SIG-M5 (cell line): ENCODE measurements at regions not wholly inside any gene's neighbourhood (a gene's known extent, or its start where the extent isn't known, plus 50 kb on each side); places are given as distances from the start of the nearest gene placed in this dataset.
"Not testable (repeated sequence)": the region's sequence is repeated elsewhere in the genome, so short reads cannot be mapped to it uniquely, and the experiment has no call there.

Source experiments
- DNase-seq: peaks from one replicate; lab custom pipeline; 2025; lab: John Stamatoyannopoulos, UW

GRCh38 chr1:224028802-224029201 lies 85.1 kb upstream of the FBXO28 start:
- not testable (repeated sequence) for DNase-seq

GRCh38 chr1:224023122-224023521 lies 90.8 kb upstream of the FBXO28 start:
- DNase-seq: not testable (repeated sequence)

- not testable (repeated sequence) for DNase-seq
Observed at GRCh38 chr1:224022249-224022970, 91.5 kb upstream of the FBXO28 start.

GRCh38 chr1:224019866-224020265 lies 94.0 kb upstream of the FBXO28 start:
- not testable (repeated sequence) for DNase-seq

- not testable (repeated sequence) for DNase-seq
Observed at GRCh38 chr1:224015782-224016181, 98.1 kb upstream of the FBXO28 start.

GRCh38 chr1:224014330-224014649 lies 99.6 kb upstream of the FBXO28 start:
- no peak for DNase-seq

GRCh38 chr1:224013626-224014329 lies 100.1 kb upstream of the FBXO28 start:
- DNase-seq: not testable (repeated sequence)

- not testable (repeated sequence) for DNase-seq
Observed at GRCh38 chr1:224012807-224013434, 101.0 kb upstream of the FBXO28 start.

- DNase-seq: not testable (repeated sequence)
Observed at GRCh38 chr1:224012162-224012561, 101.7 kb upstream of the FBXO28 start.

- not testable (repeated sequence) for DNase-seq
Observed at GRCh38 chr1:224011751-224012150, 102.2 kb upstream of the FBXO28 start.

- DNase-seq: not testable (repeated sequence)
Observed at GRCh38 chr1:224011153-224011552, 102.8 kb upstream of the FBXO28 start.

- not testable (repeated sequence) for DNase-seq
Observed at GRCh38 chr1:224005973-224006372, 107.9 kb upstream of the FBXO28 start.

- DNase-seq: not testable (repeated sequence)
Observed at GRCh38 chr1:224004552-224005315, 109.2 kb upstream of the FBXO28 start.

- not testable (repeated sequence) for DNase-seq
Observed at GRCh38 chr1:224003896-224004295, 110.0 kb upstream of the FBXO28 start.

- not testable (repeated sequence) for DNase-seq
Observed at GRCh38 chr1:224001757-224002156, 112.2 kb upstream of the FBXO28 start.

GRCh38 chr1:223999761-224000160 lies 114.2 kb upstream of the FBXO28 start:
- not testable (repeated sequence) for DNase-seq

- DNase-seq: peak; percentile 20
Observed at GRCh38 chr1:223998676-223999455, 115.0 kb upstream of the FBXO28 start.

GRCh38 chr1:223996376-223996775 lies 117.5 kb upstream of the FBXO28 start:
- not testable (repeated sequence) for DNase-seq

- DNase-seq: peak; percentile 91
Observed at GRCh38 chr1:223992456-223993246, 121.3 kb upstream of the FBXO28 start.

GRCh38 chr1:223991297-223991857 lies 122.5 kb upstream of the FBXO28 start:
- not testable (repeated sequence) for DNase-seq
